ENCODE measurements at regions not wholly inside any gene's neighbourhood (a gene's known extent, or its start where the extent isn't known, plus 50 kb on each side); places are given as distances from the start of the nearest gene placed in this dataset.
A peak's percentile ranks its signal among the peaks of the same experiment; 100 is the strongest.
"Not testable (repeated sequence)": the region's sequence is repeated elsewhere in the genome, so short reads cannot be mapped to it uniquely, and the experiment has no call there.

- H3K9me1 ChIP-seq (ENCODE audit: insufficient read depth, low read length); H3K27ac ChIP-seq (ENCODE audit: insufficient read depth, low read length); H3K4me3 ChIP-seq (ENCODE audit: insufficient read depth, low read depth, low read length); DNase-seq; H4K8ac ChIP-seq (ENCODE audit: low read depth in 2 of 2, low read length in 2 of 2); H3K79me1 ChIP-seq (ENCODE audit: low read depth in 1 of 2, low read length in 2 of 2); intact Hi-C loops (cut with micrococcal nuclease); H2AFZ ChIP-seq (replicated peaks; ENCODE audit: low read length, poor library complexity); BruUV-seq (replicated peaks); H3K18ac ChIP-seq (ENCODE audit: low read depth, low read length); in situ Hi-C loops (cut with MboI; ENCODE audit: low sequenced_read_pairs); H3K14ac ChIP-seq (replicated peaks; ENCODE audit: low read depth, low read length); H2BK120ac ChIP-seq (ENCODE audit: low read depth, low read length); H2BK15ac ChIP-seq (ENCODE audit: low read depth, low read length); H3K23ac ChIP-seq (ENCODE audit: low read depth, low read length); H4K20me1 ChIP-seq (ENCODE audit: insufficient read depth, low read length); H2AK9ac ChIP-seq (replicated peaks; ENCODE audit: low read depth, low read length, poor library complexity); H3K4me1 ChIP-seq (ENCODE audit: control insufficient read depth, insufficient read depth, low read length); H3K27me3 ChIP-seq (ENCODE audit: control insufficient read depth, insufficient read depth, low read length); dilution Hi-C loops (cut with HindIII; ENCODE audit: low sequenced_read_pairs, unreplicated experiment); H3K4ac ChIP-seq (ENCODE audit: low read depth, low read length); H4K91ac ChIP-seq (ENCODE audit: insufficient read depth, low read depth, low read length); H3K9ac ChIP-seq (ENCODE audit: low read depth, low read length); POLR2A ChIA-PET (ENCODE audit: unreplicated experiment); CTCF ChIA-PET; H2BK20ac ChIP-seq (ENCODE audit: low read depth, low read length); H4K5ac ChIP-seq (ENCODE audit: low read depth, low read length); H3K9me3 ChIP-seq (ENCODE audit: control insufficient read depth, insufficient read depth, low read length); H3K56ac ChIP-seq (ENCODE audit: extremely low read depth, insufficient read depth, low read length); H3K4me2 ChIP-seq (ENCODE audit: low read depth, low read length); H3K36me3 ChIP-seq (ENCODE audit: control insufficient read depth, insufficient read depth, low read length); H2BK5ac ChIP-seq (ENCODE audit: low read depth, low read length, poor library complexity, severe bottlenecking); H2AK5ac ChIP-seq (ENCODE audit: low read depth, low read length): not testable (repeated sequence)
- WGBS, 2 experiments (ENCODE audit: extremely low coverage in 2 of 2, insufficient read length in 1 of 2) = no CpG with 5 or more reads among the region's 4 CpGs
- ATAC-seq (ENCODE audit: low read depth) = peak; percentile 56; the same call in 1 of the 2 replicates
These were observed 1540.6 kb downstream of the SPATA31A7 start for GRCh38 chr9:62730229-62731000.

- dilution Hi-C loops (cut with HindIII; ENCODE audit: low sequenced_read_pairs, unreplicated experiment) = not testable (repeated sequence)
These were observed 1541.2 kb downstream of the SPATA31A7 start for GRCh38 chr9:62731015-62731414.

More at GRCh38 chr9:62731015-62731414, 1541.2 kb downstream of the SPATA31A7 start:
- H3K27me3 ChIP-seq (ENCODE audit: control insufficient read depth, insufficient read depth, low read length); H3K4me2 ChIP-seq (ENCODE audit: low read depth, low read length); H4K20me1 ChIP-seq (ENCODE audit: insufficient read depth, low read length); H3K79me1 ChIP-seq (ENCODE audit: low read depth in 1 of 2, low read length in 2 of 2); intact Hi-C loops (cut with micrococcal nuclease); H3K4ac ChIP-seq (ENCODE audit: low read depth, low read length); H3K4me1 ChIP-seq (ENCODE audit: control insufficient read depth, insufficient read depth, low read length); H3K4me3 ChIP-seq (ENCODE audit: insufficient read depth, low read depth, low read length); H2AFZ ChIP-seq (replicated peaks; ENCODE audit: low read length, poor library complexity); ATAC-seq (ENCODE audit: low read depth); H3K23ac ChIP-seq (ENCODE audit: low read depth, low read length); CTCF ChIA-PET; H2AK5ac ChIP-seq (ENCODE audit: low read depth, low read length); H3K9me1 ChIP-seq (ENCODE audit: insufficient read depth, low read length); H2BK5ac ChIP-seq (ENCODE audit: low read depth, low read length, poor library complexity, severe bottlenecking); DNase-seq; BruUV-seq (replicated peaks); H4K8ac ChIP-seq (ENCODE audit: low read depth in 2 of 2, low read length in 2 of 2); H3K18ac ChIP-seq (ENCODE audit: low read depth, low read length); H3K9me3 ChIP-seq (ENCODE audit: control insufficient read depth, insufficient read depth, low read length); H3K9ac ChIP-seq (ENCODE audit: low read depth, low read length); H3K56ac ChIP-seq (ENCODE audit: extremely low read depth, insufficient read depth, low read length); H4K91ac ChIP-seq (ENCODE audit: insufficient read depth, low read depth, low read length); in situ Hi-C loops (cut with MboI; ENCODE audit: low sequenced_read_pairs); H2BK20ac ChIP-seq (ENCODE audit: low read depth, low read length); H3K36me3 ChIP-seq (ENCODE audit: control insufficient read depth, insufficient read depth, low read length); H2AK9ac ChIP-seq (replicated peaks; ENCODE audit: low read depth, low read length, poor library complexity); H3K14ac ChIP-seq (replicated peaks; ENCODE audit: low read depth, low read length); POLR2A ChIA-PET (ENCODE audit: unreplicated experiment); H3K27ac ChIP-seq (ENCODE audit: insufficient read depth, low read length); H2BK15ac ChIP-seq (ENCODE audit: low read depth, low read length); H4K5ac ChIP-seq (ENCODE audit: low read depth, low read length); H2BK120ac ChIP-seq (ENCODE audit: low read depth, low read length): not testable (repeated sequence)
- no CpG with 5 or more reads among the region's 2 CpGs for WGBS, 2 experiments (ENCODE audit: extremely low coverage in 2 of 2, insufficient read length in 1 of 2)

All from IMR-90 (cell line).